IPS DF 4.7 (cell line): ENCODE measurements at regions not wholly inside any gene's neighbourhood (a gene's known extent, or its start where the extent isn't known, plus 50 kb on each side); places are given as distances from the start of the nearest gene placed in this dataset.

ENCODE experiments used
- DNase-seq: peaks from one replicate; pipeline ENCODE4 v3.0.0-alpha.2; 2013; ENCODE audit warnings: low spot score; ENCODE audit errors: extremely low read depth

GRCh38 chr1:29521811-29522580 lies 285.7 kb downstream of the PTPRU start:
- DNase-seq, result no peak

DNA sequence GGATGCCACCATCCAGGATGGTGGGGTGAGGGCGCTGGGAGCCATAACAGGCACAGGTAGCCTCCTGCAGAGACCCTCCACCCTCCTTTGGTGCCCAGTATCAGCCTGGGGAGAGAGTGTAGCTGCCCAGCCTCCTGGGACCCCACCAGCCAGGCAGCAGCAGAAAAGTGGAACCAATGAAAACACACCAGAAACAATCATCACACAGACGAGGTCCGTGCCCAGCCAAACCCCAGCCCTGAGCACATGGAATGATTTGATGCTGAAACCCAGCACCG lies 285.1 kb downstream of the PTPRU start:
- DNase-seq, result no peak

DNA sequence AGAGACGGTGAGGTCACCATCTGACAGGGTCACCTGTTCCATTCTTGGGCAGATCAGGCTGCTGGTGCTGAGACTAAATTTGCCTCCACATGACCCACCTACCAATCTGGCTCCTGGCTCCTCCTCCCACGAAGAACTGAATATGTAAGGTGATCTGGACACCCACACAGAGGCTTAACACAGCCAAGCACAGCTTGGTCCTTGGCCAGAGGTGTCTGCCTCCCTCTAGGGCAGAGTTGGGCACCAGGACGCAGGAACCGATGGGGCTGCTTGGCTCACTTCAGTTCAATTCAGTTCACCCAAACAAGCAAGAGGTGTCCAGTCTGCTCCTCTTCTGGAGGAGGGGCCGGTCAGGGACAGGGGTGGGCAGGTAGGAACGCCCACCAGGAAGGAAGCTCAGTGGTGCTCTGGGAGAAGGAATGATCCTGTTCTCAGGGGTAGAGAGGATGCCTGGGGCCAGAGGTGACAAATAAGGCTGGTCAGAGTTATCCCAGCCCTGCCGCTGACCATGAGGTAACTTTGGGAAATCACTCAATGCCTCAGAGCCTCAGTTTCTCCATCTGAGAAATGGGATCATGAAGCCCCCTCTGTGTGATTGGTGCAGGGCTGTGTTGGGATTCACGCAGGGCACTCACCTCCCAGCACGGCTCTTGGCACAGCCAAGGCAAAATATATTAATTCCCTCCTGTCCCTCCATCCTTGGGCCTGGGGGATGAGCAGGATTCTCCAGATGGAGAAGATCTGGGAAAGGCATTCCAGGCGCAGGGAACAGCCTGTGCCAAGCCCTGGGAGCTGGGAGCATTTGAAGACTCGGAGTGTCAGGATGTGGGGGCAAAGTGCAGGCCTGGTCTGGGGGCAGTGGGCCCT lies 284.5 kb downstream of the PTPRU start:
- DNase-seq, result no peak

- DNase-seq, result no peak
These were observed 283.4 kb downstream of the PTPRU start for GRCh38 chr1:29519788-29520110.

DNA sequence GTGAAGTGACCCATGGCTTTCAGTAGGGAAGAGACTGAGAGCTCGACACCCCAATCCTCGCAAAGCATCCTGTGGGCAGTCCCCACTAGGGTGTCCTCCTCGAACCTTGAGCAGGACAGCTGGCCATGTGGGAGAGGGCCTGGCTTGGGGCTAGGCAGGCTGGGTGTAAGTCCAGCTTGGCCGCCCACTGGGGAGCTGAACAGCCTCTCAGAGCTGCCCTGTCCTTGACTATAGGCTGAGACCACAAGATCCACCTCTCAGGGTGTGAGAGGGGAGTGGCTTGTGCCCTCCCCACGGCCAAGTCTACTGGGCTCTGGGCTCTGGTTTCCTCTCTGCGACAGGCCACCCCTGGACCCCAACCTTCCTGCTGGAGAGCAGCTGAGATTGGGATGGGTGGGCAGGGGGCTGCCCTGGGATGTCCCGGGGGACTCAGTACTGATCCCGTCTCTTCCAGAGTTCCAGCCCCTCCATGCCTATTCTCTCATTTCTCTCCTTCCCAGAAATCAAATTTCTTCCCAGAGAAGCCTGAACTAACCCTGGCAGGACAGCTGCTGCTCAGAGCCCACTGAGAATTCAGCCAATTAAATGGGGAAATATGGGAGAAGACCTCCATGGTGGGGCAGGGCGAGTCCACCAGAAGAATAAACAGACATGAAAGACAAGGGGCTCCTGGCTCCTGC lies 282.9 kb downstream of the PTPRU start:
- no peak for DNase-seq

DNA sequence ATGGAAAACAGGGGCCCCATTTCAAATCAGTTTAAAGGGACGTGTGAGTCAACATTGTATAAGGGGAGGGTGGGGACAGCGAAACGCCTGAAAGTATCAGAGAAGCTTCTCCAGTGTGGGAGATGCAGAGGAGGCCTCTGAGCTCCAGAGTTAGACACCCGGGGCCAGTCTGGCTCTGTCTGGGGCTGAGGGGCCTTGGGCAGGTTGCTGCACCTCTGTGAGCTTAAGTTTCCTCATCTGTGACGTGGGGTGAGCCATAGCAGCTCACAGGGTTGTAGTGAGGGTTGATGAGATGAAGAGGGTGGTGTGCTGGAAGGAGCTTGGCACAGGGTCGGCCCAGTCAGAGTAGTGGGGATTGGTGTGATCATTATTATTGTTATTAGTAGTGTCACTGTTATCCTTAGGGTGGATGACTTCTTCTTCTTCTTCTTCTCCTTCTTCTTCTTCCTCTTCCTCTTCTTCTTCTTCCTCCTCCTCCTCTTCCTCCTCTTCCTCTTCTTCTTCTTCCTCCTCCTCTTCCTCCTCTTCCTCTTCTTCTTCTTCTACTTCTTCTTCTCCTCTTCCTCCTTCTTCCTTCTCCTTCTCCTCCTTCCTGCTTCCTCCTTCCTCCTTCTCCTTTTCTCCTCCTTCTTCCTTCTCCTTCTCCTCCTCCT lies 282.0 kb downstream of the PTPRU start:
- DNase-seq, result no peak

- DNase-seq, result no peak
These were observed 281.1 kb downstream of the PTPRU start for GRCh38 chr1:29517251-29518086.

DNA sequence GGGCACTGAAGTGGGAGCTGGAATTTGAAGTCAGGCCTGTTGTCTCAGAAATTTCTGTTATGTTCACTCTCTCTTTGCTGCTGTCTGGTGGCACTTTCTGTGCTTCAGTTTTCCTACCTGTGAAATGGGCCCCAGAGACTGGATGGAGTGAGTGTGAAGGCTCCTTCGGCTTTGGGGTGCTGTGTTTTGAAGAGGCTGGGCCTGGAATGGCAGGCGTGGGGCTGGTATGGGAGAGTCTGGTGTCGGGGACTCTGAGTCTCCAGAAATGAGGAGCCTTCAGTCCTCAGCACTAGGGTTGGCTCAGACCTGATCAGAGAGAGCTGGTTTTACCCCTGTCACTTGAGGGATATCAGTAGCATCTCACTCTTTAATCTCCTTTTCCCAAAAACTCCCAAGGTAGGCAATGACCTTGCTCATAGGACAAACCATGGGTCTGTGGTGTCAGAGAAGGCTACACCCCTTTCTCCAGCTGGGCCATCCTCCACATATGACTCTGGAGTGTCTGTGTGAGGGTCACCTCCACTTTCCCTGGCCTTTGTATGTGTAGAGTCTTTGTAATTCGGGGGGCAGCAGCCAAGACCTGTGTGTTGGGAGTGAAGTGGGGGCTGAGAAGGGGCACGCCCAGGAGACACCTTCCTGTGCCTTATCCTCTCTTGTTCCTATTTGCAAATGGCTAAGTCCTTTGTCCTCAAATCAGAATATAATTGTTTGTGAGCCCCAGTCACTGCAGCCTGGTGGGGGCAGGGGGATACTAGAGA lies 279.9 kb downstream of the PTPRU start:
- no peak for DNase-seq

DNA sequence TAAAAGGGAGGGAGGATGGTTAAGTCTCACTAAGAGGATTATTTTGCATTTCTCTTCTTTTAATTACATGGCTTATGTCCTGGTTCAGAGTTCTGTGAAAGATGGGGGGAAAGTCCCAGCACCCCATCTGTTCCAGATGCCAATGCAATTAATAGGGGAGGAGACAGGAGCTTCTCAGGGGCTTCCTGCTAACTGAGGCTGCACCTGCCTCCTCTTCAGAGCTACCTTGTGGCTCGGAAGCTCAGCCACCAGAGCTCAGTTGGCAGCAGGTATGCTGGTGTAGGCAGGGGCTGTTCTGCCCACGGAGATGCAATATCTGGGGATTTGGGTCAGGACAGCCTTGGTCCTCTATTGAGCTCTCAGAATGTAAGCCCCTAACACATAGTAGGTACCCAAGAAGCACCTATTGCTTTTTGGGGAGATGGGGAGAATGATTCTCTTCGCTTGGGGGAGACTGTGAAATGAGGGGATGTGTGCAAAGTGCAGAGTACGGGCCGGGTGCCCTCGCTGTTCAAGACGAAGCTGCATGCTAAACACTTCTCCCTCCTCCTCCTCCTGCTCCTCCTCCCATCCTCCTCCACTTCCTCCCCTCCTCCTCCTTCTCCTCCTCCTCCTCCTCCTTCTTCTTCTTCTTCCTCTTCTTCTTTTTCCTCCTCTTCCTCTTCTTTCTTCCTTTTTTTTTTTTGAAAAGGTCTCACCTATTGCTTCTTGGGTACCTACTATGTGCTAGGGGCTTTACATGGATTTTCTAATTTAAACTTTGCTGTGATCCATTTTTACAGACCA lies 279.0 kb downstream of the PTPRU start:
- DNase-seq, result no peak

- DNase-seq, result no peak
These were observed 278.2 kb downstream of the PTPRU start for GRCh38 chr1:29514361-29515169.

DNA sequence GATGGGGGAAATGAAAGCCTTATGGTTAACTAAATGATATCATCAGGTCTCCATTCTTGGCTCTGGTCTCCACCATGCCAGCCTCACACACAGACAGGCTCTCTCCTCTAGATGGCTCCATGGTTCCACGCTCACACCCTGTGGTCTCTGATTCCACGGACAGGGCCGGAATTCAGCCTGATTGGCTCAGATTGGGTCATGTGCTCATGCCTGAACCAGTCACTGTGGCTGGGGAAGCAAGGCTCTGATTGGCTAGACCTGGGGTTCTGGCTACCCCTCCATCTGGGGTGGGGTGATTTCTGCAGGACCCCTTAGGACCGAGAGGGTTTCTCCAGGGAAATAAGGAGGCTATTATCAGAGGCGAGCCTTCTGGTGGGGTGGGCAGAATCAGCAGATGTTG lies 277.0 kb downstream of the PTPRU start:
- DNase-seq, result peak; percentile 58

- DNase-seq, result no peak
These were observed 275.1 kb downstream of the PTPRU start for GRCh38 chr1:29511436-29511835.

GRCh38 chr1:29508458-29509107 lies 272.3 kb downstream of the PTPRU start:
- DNase-seq, result no peak

GRCh38 chr1:29506678-29507225 lies 270.4 kb downstream of the PTPRU start:
- DNase-seq, result no peak

- DNase-seq, result no peak
These were observed 269.4 kb downstream of the PTPRU start for GRCh38 chr1:29505532-29506220.

GRCh38 chr1:29504709-29505410 lies 268.5 kb downstream of the PTPRU start:
- no peak for DNase-seq

- no peak for DNase-seq
These were observed 267.9 kb downstream of the PTPRU start for GRCh38 chr1:29504196-29504595.
